HG03066 (cell line): ENCODE measurements at regions not wholly inside any gene's neighbourhood (a gene's known extent, or its start where the extent isn't known, plus 50 kb on each side); places are given as distances from the start of the nearest gene placed in this dataset.

ENCODE experiments used
- ATAC-seq: cut with Tn5 transposase; IDR thresholded peaks from one replicate; pipeline ENCODE4 v1.9.1; 2021; ENCODE audit warnings: low read depth; ENCODE audit not compliant: unreplicated experiment

DNA sequence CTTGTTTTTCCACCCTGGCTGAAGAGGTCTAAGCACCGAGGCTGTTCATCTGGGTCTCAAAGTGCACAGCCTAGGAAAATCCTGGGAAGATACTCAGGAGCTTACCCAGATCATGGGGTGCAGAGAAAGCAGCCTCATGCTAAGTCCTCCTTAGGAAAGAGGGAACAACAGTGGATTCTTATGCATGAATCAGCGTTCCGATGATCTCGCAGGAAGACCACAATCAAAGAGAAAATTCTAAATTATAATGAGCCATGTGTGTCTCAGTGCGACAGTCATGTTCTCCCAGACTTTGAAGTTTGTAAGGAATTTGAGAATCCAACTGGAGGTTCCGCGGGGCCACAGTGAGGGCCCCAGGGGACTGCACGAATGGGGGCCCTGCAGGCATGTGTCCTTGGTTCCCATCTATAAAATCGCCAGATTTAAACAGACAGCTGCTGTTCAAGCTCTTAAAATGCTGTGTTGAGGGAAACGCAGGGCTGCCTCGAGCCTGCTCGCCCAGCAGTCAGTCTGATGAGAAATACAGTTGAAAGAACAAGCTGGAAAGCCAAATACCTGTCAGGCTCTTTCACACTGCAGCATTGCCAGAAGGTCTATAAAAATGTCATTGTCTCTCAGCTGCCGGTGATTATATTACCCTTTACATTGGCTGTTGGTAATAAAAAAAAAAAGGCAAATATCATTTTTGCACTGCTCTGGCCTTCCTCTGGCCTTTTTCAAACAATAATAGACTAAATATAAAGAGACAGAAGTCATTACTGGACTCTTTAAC, 152.1 kb downstream of the PMP22 start:
- ATAC-seq: no peak

- no peak for ATAC-seq
These were observed 155.5 kb downstream of the PMP22 start for GRCh38 chr17:15109608-15110007.

GRCh38 chr17:15108992-15109391, 156.1 kb downstream of the PMP22 start:
- ATAC-seq: no peak

- ATAC-seq: no peak
These were observed 158.6 kb downstream of the PMP22 start for GRCh38 chr17:15106540-15106939.

DNA sequence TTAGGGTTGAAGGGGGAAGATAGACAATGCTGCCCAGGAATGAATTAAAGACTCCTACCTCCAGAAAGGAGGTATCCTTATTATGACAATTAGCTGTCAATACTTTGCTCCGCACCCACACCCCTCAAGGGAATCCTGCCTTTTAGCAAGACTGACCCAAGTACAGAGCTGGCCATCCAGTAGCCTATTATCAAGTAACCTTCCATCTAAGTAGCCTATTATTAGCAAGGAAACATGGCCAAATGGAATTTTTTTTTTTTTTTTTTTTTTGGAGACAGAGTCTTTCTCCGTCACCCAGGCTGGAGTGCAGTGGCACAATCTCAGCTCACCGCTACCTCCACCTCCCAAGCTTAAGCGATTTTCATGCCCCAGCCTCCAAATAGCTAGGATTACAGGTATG, 161.3 kb downstream of the PMP22 start:
- no peak for ATAC-seq

GRCh38 chr17:15101175-15101574, 164.0 kb downstream of the PMP22 start:
- ATAC-seq: no peak

DNA sequence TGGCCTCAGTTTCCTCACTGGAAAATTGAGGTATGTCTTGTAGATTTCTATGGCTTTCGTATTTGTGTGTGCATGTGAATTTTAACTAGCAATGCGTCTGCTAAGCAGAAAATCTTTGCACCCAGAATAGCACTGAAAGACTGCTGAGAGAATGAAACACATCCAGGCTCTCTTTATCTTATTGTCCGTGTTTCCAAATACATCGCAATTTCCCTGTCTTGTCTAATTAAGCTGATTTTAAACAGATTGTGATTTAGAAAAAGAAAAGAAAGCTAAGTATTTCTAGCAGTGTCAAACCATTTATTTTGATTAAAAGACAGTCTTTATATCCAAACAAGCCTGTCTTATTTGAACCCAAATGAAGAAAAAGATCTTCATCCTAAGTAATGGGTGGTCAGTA, 168.6 kb downstream of the PMP22 start:
- no peak for ATAC-seq

DNA sequence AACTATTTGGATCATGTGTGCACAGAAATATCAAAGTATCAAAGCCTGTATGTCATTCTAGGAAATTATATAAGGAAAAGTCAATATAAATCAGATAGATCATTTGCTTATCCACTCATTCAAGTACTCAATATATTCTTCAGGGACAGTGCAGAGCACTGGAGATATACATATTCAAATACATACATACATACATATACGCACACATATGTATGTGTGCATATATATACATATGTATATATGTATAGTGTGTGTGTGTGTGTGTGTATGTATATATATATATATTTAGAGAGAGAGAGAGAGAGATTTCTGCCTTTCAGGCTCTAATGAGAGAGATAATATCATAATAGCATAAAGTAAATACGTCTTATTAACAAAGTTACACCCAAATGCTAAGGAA, 169.2 kb downstream of the PMP22 start:
- ATAC-seq: no peak

- ATAC-seq: no peak
These were observed 172.4 kb downstream of the PMP22 start for GRCh38 chr17:15092762-15093161.

DNA sequence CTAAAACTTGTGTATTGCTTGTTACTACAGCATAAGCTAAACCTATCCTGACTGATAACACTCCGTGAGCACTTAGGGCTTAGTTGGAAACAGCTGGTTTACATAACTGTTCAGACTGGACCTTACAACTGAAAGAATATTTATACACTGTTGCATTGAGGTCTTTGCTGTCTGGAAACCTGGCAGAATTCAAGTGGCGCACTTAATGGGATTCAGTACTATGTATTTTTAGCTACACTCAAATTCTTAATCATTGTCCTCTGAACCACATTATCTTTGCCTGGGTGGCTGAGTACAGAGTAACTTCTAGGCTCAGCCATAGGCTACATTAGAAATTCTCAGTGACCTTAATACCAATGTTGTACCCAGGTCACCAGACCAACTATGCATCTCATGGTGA, 172.9 kb downstream of the PMP22 start:
- no peak for ATAC-seq

GRCh38 chr17:15091825-15092224, 173.3 kb downstream of the PMP22 start:
- ATAC-seq: no peak

DNA sequence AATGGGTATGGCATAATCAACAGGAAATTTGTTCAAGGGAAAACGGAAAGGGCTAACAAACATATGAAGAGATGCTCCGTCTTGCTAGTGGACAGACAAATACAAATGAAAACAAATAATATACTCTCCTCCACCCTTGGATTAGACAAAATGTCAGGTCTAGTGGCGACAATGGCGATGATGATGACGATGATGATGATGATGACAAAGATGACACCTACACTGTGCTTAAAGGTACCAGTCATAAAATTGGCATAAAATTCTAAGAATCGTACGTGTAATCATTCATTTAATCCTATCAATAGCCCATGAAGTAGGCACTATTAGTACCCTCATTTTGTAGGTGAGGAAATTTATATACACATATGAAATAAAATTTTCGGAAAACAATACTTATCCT, 174.6 kb downstream of the PMP22 start:
- ATAC-seq: no peak

DNA sequence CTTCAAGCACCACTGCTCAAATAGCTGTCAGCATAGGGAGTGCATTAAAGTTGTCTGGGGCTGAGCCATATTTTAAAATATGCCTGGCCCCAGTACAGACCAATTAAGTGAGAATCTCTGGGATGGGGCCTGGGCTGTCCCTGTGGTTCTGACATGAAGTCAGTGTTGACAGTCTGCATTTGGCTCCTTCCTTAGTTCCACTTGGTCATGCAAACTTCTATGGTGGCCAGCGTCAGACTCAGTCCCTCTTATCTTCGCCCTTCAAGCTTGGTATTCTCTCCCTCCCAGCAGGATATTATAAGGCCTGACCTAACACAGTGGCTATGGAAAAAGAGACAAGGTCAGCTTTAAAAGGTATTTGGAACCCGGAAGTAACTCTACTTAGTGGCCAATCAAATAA, 177.2 kb downstream of the PMP22 start:
- ATAC-seq: no peak

- no peak for ATAC-seq
These were observed 178.3 kb downstream of the PMP22 start for GRCh38 chr17:15086776-15087295.

DNA sequence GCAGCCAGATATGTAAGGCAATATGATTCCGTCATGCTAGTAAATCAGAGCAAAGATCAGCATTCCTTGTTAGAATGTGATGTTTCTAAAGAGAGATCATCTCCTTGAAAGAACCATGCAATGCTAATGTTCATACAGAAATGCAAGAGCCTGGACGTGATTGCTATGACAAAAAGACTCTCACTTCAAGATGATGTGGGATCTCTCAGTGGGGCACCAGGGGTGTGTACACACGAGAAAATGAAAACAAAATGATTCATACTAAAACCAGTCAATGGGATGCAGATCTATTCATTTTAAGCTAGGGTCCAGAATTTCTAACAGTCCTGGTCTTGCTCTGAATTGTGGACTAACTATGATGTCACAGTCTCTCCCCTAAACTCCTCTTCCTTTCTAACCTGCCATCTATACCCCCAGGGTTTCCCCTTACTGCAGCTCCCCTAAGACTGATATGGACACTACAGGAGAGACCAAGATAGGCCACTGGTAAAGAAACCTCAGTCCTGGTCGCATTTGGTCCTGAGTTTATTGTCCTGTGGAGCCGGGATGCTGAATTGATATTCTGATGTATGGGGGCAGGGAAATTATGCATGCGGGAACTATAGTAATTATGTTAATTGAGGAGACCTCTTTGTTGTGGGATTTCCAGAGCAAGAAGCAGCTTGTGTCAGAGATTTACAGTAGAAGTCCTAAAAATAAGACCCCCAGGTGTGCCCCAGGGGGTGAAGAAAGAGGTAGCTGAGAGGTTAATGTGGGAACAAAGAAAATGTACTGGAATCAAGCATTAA, 179.0 kb downstream of the PMP22 start:
- ATAC-seq: no peak

DNA sequence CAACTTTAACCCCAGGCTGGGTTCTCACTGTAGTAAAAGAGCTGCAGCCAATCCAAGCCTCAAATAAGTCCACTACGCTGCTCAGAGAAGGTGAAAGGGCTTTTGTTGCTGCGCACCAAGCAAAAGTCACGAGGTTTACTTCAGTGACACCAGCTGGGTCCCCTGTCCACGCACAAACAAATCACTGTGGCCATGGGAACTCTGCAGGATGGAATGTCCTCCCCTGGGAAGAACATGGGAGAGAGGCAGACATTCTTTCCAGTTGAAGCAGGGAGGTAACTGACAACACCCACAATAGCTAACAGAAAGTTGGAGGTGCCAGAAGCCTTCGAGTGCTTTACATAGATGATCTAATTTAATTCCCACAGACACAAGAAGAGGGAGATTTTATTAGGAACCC, 181.9 kb downstream of the PMP22 start:
- no peak for ATAC-seq

GRCh38 chr17:15081008-15081407, 184.1 kb downstream of the PMP22 start:
- no peak for ATAC-seq

DNA sequence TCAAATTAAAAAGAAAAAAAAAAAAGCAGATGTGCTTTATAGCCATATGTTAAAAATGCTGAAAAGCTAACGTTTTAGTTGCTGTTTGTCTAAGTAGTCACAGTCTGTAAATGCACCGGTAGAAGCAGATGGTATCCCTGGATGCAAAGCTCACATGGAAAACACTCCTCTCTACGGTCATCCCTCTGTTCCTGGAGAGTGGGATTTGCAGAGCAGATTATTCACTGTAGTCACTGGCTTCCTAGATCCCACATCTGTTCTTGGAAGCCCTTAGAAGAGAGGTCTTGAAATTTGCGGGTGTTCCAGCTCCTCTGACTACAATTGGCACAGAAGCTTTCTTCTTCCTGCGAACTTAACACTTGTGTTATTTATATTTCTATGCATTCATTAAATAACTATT, 186.6 kb downstream of the PMP22 start:
- no peak for ATAC-seq

DNA sequence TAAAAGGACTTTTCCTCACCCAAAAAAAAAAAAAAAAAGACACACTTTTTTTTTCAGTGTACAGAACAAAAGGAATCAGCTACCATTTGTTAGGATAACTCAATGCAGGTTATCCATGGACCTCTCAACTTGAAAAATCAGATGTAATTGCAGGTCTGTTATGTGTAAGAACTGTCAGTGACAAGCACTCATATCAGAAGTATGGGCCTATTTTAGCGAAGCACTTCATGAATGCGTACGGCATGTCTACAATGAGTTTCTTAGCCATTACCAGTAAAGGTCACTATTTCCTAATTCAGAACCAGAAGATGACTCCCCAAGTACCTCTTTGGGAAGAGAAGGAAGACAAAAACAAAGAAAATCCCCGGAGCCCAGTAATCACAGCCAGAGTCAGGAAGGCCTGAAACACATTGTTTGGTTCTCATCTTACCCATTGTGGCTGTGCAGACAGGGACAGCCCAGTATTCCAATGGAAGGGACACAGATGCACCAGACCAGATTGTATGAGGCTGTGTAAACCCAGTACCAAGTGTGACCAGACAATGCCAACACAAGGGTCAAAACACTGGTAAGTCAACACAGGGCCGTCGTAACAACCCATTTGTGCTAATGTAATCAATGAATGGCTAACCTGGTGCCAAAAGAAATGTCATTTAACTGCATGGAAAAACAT, 188.0 kb downstream of the PMP22 start:
- ATAC-seq: no peak

- no peak for ATAC-seq
These were observed 213.2 kb downstream of the PMP22 start for GRCh38 chr17:15051933-15052332.

GRCh38 chr17:15049795-15050160, 215.3 kb downstream of the PMP22 start:
- no peak for ATAC-seq
